ENCODE measurements at regions not wholly inside any gene's neighbourhood (a gene's known extent, or its start where the extent isn't known, plus 50 kb on each side); places are given as distances from the start of the nearest gene placed in this dataset.

- no peak for DNase-seq (ENCODE audit: low spot score, unreplicated experiment)
- H3K36me3 Mint-ChIP-seq (ENCODE audit: insufficient read depth), result no peaks in the 10 kb centered on the region
- H3K27me3 Mint-ChIP-seq, result no peaks in the 10 kb centered on the region
- TF ChIP-seq CTCF (IDR thresholded peaks at IDR 0.05; ENCODE audit: unreplicated experiment), result no peak
- H3K27ac Mint-ChIP-seq, result no peak overlapping the region
- H3K4me3 Mint-ChIP-seq (ENCODE audit: low read depth), result no peak overlapping the region
- H3K4me1 Mint-ChIP-seq (ENCODE audit: low read depth), result peaks cover 9% of the 10 kb centered on the region
- H3K9me3 Mint-ChIP-seq (ENCODE audit: low read depth), result no peaks in the 10 kb centered on the region
Observed at GRCh38 chr1:65691972-65692371, 100.7 kb upstream of the PDE4B start.

- Mint-ChIP-seq H3K36me3 (ENCODE audit: insufficient read depth) (no peaks in the 10 kb centered on the region), H3K27ac (no peak overlapping the region)
Observed at GRCh38 chr1:65694126-65694525, 98.6 kb upstream of the PDE4B start.

GRCh38 chr1:65694933-65695332 lies 97.8 kb upstream of the PDE4B start:
- Mint-ChIP-seq H3K27ac (no peak overlapping the region), H3K36me3 (ENCODE audit: insufficient read depth) (no peaks in the 10 kb centered on the region), H3K27me3 (no peaks in the 10 kb centered on the region), H3K4me1 (ENCODE audit: low read depth) (no peaks in the 10 kb centered on the region), H3K4me3 (ENCODE audit: low read depth) (no peak overlapping the region), H3K9me3 (ENCODE audit: low read depth) (no peaks in the 10 kb centered on the region)
- no peak for DNase-seq (ENCODE audit: low spot score, unreplicated experiment)
- TF ChIP-seq CTCF (IDR thresholded peaks at IDR 0.05; ENCODE audit: unreplicated experiment), result no peak

More at GRCh38 chr1:65694126-65694525, 98.6 kb upstream of the PDE4B start:
- no peak for DNase-seq (ENCODE audit: low spot score, unreplicated experiment)
- H3K27me3 Mint-ChIP-seq, result no peaks in the 10 kb centered on the region
- no peak overlapping the region for H3K4me3 Mint-ChIP-seq (ENCODE audit: low read depth)
- no peaks in the 10 kb centered on the region for H3K9me3 Mint-ChIP-seq (ENCODE audit: low read depth)
- TF ChIP-seq CTCF (IDR thresholded peaks at IDR 0.05; ENCODE audit: unreplicated experiment), result no peak
- no peaks in the 10 kb centered on the region for H3K4me1 Mint-ChIP-seq (ENCODE audit: low read depth)

- Mint-ChIP-seq H3K27ac (no peak overlapping the region), H3K9me3 (ENCODE audit: low read depth) (no peaks in the 10 kb centered on the region), H3K4me1 (ENCODE audit: low read depth) (no peaks in the 10 kb centered on the region), H3K4me3 (ENCODE audit: low read depth) (no peak overlapping the region), H3K27me3 (no peaks in the 10 kb centered on the region), H3K36me3 (ENCODE audit: insufficient read depth) (no peaks in the 10 kb centered on the region)
- no peak for DNase-seq (ENCODE audit: low spot score, unreplicated experiment)
- TF ChIP-seq CTCF (IDR thresholded peaks at IDR 0.05; ENCODE audit: unreplicated experiment), result no peak
Observed at GRCh38 chr1:65698590-65698989, 94.1 kb upstream of the PDE4B start.

- Mint-ChIP-seq H3K4me3 (ENCODE audit: low read depth) (no peak overlapping the region), H3K4me1 (ENCODE audit: low read depth) (no peaks in the 10 kb centered on the region), H3K27ac (no peak overlapping the region), H3K36me3 (ENCODE audit: insufficient read depth) (no peaks in the 10 kb centered on the region), H3K27me3 (peaks cover 2% of the 10 kb centered on the region), H3K9me3 (ENCODE audit: low read depth) (no peaks in the 10 kb centered on the region)
- no peak for TF ChIP-seq CTCF (IDR thresholded peaks at IDR 0.05; ENCODE audit: unreplicated experiment)
- DNase-seq (ENCODE audit: low spot score, unreplicated experiment), result no peak
Observed at GRCh38 chr1:65703853-65704252, 88.8 kb upstream of the PDE4B start.

Measured in progenitor cell of endocrine pancreas (in vitro differentiated cells).